Ovary (tissue), 7 donors: ENCODE measurements at regions not wholly inside any gene's neighbourhood (a gene's known extent, or its start where the extent isn't known, plus 50 kb on each side); places are given as distances from the start of the nearest gene placed in this dataset.

Experiments used
- DNase-seq, 5 donors: peaks; one replicate each; pipeline ENCODE4 v3.0.0-alpha.2; 2019 to 2020
- H3K27ac ChIP-seq, 2 donors: fragments of 200-600 bp; one replicate each; pipeline versions ENCODE4 v1.5.1 to v1.8.0; 2019 to 2022
- H3K27me3 ChIP-seq: fragments of 200-600 bp; one replicate; pipeline ENCODE4 v1.8.0; 2022
- H3K36me3 ChIP-seq: fragments of 200-600 bp; sonication (generic); one replicate; pipeline ENCODE4 v1.5.1; 2019
- H3K4me1 ChIP-seq: one replicate; pipeline ENCODE4 v1.8.1; 2013; ENCODE audit warnings: mild to moderate bottlenecking, moderate library complexity; ENCODE audit not compliant: insufficient read depth
- H3K4me3 ChIP-seq: fragments of 200-600 bp; sonication (generic); one replicate; pipeline ENCODE4 v1.5.1; 2017
- H3K9me3 ChIP-seq, 2 donors: fragments of 200-600 bp in 1 of 2; sonication (generic) in 1 of 2; one replicate each; pipeline versions ENCODE4 v1.5.1 to v1.8.1; 2013 to 2019; ENCODE audit warnings: mild to moderate bottlenecking in 1 of 2, moderate library complexity in 1 of 2
- EP300 ChIP-seq: sonication (generic); formaldehyde crosslinking; IDR thresholded peaks from one replicate; pipeline ENCODE4 v1.6.1; 2017; ENCODE audit warnings: antibody characterized with exemption
- POLR2A ChIP-seq: fragments of 450-650 bp; IDR thresholded peaks from one replicate; pipeline ENCODE4 v1.6.1; 2017; ENCODE audit warnings: antibody characterized with exemption, mild to moderate bottlenecking, moderate library complexity
- WGBS, 3 donors: extraction: QIAGEN DNeasy Blood & Tissue Kit in 1 of 3; methylation state at CpG; one replicate each; pipeline versions ENCODE4 v1.1.5 to v1.1.7; 2013 to 2017; 5-methylcytosine and 5-hydroxymethylcytosine counted together
- intact Hi-C, 4 donors: fragments of 100-400 bp; cut with DNase I; formaldehyde crosslinking; loops; one replicate each; pipeline versions ENCODE4 v1.11.0 to v1.15.1; 2022 to 2023
- TF ChIP-seq, protein P1 (sequence below), 3 donors: fragments of 450-650 bp in 2 of 3; fragments of 200-600 bp in 1 of 3; IDR thresholded peaks; one replicate each; pipeline versions ENCODE4 v1.5.1 to v1.8.0; 2016 to 2022; ENCODE audit warnings: antibody characterized with exemption in 3 of 3, mild to moderate bottlenecking in 1 of 3
- donor health status: DM: no; HTN: no; CAD: no; lungs with moderate emphysema.
- donor health status: DM: no; HTN: no; CAD: no.
- donor health status: Bipolar disorder and iron deficiency.
- donor health status: DM: no; HTN: no; CAD: no.
- donor health status: DM: yes; HTN: yes; CAD: no.

DNA sequence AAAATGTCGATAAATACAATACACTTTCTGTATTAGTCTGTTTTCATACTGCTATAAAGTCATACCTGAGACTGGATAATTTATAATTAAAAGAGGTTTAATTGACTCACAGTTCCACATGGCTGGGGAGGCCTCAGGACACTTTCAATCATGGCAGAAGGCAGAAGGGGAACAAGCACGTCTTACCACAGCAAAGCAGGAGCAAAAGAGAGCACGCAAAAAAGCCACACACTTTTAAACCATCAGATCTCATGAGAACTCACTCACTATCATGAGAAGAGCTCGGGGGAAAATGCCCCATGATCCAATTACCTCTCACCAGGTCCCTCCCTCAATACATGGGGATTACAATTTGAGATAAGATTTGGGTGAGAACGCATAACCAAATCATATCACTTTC, 256.7 kb downstream of the ANAPC1 start:
- no peak for TF ChIP-seq POLR2A
- TF ChIP-seq, protein P1, sequence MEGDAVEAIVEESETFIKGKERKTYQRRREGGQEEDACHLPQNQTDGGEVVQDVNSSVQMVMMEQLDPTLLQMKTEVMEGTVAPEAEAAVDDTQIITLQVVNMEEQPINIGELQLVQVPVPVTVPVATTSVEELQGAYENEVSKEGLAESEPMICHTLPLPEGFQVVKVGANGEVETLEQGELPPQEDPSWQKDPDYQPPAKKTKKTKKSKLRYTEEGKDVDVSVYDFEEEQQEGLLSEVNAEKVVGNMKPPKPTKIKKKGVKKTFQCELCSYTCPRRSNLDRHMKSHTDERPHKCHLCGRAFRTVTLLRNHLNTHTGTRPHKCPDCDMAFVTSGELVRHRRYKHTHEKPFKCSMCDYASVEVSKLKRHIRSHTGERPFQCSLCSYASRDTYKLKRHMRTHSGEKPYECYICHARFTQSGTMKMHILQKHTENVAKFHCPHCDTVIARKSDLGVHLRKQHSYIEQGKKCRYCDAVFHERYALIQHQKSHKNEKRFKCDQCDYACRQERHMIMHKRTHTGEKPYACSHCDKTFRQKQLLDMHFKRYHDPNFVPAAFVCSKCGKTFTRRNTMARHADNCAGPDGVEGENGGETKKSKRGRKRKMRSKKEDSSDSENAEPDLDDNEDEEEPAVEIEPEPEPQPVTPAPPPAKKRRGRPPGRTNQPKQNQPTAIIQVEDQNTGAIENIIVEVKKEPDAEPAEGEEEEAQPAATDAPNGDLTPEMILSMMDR (IDR thresholded peaks at IDR 0.05): no peak
- no peak for TF ChIP-seq EP300
- Histone ChIP-seq H3K36me3 (no peaks in the 10 kb centered on the region), H3K27me3 (no peaks in the 10 kb centered on the region), H3K9me3 (no peaks in the 10 kb centered on the region), H3K4me1 (no peaks in the 10 kb centered on the region), H3K27ac (no peak overlapping the region), H3K4me3 (no peak overlapping the region)
- WGBS, 3 donors: 90 to 93% (median 92%) methylated on average over 5 of the region's 5 CpGs
- intact Hi-C loops: no loop called here
- DNase-seq: no peak

DNA sequence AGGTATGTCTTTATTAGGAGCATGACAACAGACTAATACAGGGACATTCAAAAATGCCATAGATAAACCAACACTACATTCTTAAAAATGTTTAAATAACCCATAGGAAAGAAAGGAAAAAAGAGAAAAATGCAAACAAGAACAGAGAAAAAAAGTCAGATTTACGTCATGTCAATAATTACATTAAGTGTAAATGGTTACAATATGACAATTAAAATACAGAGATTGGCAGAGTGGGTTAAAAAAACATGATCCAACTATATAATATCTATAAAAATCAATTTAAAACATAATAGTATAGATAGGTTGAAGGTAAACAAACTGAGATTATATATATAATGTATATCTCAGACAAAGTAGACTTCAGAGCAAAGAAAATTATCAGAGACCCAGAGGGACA, 255.8 kb downstream of the ANAPC1 start:
- no peak overlapping the region for H3K4me3 ChIP-seq
- intact Hi-C loops: no loop called here
- H3K27ac ChIP-seq: no peak overlapping the region
- TF ChIP-seq, protein P1 (IDR thresholded peaks at IDR 0.05): no peak
- TF ChIP-seq EP300: no peak
- no peak for TF ChIP-seq POLR2A
- H3K9me3 ChIP-seq: no peaks in the 10 kb centered on the region
- no peaks in the 10 kb centered on the region for H3K36me3 ChIP-seq
- no peaks in the 10 kb centered on the region for H3K27me3 ChIP-seq
- H3K4me1 ChIP-seq: no peaks in the 10 kb centered on the region
- DNase-seq: no peak
- 49 to 79% (median 63%) methylated on average over 1 of the region's 1 CpG for WGBS, 3 donors

DNA sequence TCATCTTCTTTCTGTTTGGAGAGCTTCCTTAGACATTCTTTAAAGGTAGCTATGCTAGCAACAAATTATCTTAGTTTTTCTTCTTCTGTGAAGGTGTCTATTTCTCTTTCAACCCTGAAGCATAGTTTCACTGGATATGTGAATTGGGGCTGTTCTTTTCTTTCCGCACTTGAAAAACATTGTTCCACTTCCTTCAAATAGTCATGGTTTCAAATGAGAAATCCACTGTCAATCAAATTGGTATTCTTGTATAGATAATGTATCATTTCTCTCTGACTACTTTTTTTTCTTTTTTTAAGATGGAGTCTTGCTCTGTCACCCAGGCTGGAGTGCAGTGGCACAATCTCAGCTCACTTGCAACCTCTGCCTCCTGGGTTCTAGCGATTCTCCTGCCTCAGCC, 254.0 kb downstream of the ANAPC1 start:
- intact Hi-C loops: no loop called here
- no peaks in the 10 kb centered on the region for H3K9me3 ChIP-seq
- WGBS, 3 donors: 97 to 99% (median 99%) methylated on average over 2 of the region's 2 CpGs
- H3K36me3 ChIP-seq: no peaks in the 10 kb centered on the region
- DNase-seq: no peak
- no peak overlapping the region for H3K4me3 ChIP-seq
- no peak overlapping the region for H3K27ac ChIP-seq
- H3K27me3 ChIP-seq: no peaks in the 10 kb centered on the region
- TF ChIP-seq, protein P1 (IDR thresholded peaks at IDR 0.05): no peak
- TF ChIP-seq POLR2A (no peak), EP300 (no peak)
- H3K4me1 ChIP-seq: no peaks in the 10 kb centered on the region

DNA sequence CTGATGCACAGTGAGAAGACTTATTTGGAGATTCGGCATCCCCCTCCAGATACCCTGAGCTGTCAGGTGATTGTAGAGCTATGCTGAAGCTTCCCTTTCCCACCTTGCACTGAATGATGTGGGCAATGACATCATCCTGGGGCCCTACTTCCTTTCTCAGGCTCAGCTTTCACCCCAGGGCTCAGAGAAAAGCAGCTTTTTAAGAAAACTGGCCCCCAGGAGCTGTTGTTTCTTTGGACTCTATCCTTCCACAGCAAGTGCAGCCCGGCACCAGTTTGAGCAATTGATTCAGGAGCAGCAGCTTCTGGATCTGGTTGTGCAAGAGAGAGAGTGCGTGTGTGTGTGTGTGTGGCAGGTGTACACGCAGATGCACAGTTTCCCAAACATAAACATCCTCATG, 251.3 kb downstream of the ANAPC1 start:
- no peaks in the 10 kb centered on the region for H3K9me3 ChIP-seq
- WGBS, 3 donors: 56 to 71% (median 66%) methylated on average over 4 of the region's 4 CpGs
- DNase-seq: no peak

More for the DNA sequence above, 251.3 kb downstream of the ANAPC1 start:
- intact Hi-C loops: no loop called here
- TF ChIP-seq POLR2A (no peak), EP300 (no peak)
- TF ChIP-seq, protein P1 (IDR thresholded peaks at IDR 0.05): no peak
- Histone ChIP-seq H3K27me3 (no peaks in the 10 kb centered on the region), H3K4me1 (no peaks in the 10 kb centered on the region), H3K36me3 (no peaks in the 10 kb centered on the region), H3K4me3 (no peak overlapping the region), H3K27ac (no peak overlapping the region)
